C1 segment of cervical spinal cord (tissue), 14 donors: ENCODE measurements at regions not wholly inside any gene's neighbourhood (a gene's known extent, or its start where the extent isn't known, plus 50 kb on each side); places are given as distances from the start of the nearest gene placed in this dataset.

Experiments
- DNase-seq, 14 donors: peaks; one replicate each; lab custom pipeline; 2025; lab: John Stamatoyannopoulos, UW

DNA sequence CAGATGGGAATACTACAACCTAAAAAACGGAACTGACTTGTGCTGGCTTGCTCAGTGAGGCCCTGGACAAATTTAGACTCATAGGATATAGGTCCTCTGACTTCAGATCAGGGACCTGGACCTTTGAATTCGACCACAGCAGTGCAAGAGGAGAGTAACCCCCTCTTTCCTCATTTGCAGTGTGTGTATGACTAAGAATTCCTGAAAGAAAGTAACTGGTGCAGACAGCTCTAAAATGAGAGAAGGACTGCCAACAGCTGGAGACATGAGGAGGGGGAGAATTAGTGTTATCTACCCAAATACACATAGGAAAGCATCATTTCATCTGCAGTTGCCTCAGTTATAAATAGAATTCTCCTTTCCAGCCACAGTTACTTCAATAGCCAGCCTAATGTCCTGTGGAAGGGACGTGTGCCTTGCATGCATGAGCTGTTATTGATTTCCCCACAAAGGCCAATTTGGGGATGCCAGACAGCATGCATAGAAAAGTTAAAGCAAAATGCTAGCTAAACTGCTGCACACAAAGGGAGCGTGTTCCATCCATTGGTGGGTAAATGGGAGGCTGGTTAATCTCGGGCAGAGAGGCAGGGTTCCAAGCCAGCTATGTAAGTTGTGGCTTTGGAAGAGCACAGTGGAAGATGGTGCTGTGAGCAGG, 442.7 kb downstream of the CDK5RAP2 start:
- no peak for DNase-seq

DNA sequence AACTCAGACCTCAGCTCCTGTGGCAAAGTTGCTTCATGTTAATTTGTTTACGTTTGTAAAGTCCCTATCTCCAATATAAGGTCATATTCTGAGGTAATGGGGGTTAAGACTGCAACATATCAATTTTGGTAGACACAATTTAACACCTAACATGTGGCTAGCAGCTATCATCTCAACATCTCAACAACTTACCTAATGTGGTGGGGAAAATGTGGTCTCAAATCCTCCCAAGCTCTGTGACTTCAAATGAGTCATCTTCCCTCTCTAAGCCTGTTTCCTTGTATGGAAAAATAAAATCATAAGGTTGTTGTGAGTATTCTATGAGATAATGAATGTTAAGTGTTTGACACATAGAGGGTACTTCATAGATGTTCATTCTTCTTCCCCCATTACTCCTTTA, 443.3 kb downstream of the CDK5RAP2 start:
- no peak for DNase-seq

DNA sequence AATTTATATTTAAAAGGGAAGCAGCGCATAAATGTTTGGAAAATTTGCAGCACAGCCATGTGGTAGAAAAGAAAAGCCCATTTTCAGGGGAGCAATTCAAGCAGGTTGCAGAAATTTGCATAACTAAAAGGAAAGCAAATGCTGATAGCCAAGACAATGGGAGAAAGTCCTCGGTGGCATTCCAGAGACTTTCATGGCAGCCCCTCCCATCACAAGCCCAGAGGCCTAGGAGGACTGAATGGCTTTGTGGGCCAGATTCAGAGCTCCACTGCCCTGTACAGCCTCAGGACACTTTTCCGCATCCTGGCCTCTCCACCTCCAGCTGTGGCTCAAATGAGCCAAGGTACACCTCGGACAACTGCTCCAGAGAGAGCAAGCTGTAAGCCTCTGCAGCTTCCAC, 462.9 kb downstream of the CDK5RAP2 start:
- DNase-seq = no peak

DNA sequence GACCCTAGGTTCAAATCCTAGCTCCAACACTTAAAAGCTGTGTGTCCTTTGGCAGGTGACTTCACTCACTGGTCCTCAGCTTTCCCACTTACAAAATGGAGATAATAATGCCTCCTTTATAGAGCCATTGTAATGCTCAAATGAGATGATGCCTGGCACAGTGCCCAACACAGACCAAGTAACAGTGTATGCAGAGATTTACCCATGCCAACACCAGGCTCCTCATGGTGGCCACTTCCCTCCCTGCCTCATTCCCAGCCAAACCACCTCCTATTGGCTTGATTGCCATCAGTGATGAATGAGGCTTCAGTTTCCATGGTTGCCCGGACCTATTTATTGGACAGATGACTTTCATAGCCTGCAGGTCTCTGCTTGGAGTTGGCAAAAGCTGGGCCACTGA, 469.4 kb downstream of the CDK5RAP2 start:
- no peak for DNase-seq

DNA sequence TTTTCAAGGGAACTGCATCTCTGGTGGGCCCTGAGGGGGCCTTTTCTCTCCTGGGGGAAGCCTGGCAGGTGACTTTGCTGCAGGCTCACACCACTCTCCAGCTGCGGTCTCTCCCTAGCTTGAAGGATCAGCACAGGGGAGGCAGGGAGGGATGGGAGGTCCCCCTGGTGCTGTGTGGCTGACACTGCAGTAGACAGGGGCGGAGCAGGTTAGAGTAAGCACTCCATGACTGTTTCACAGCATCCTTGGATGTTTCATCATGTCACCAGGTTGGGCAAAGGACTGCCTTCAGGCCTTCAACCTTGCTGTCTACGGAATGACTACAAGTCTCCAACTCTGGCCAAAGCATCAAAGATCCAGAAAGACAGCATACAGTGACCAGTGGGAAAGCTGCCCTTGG, 470.7 kb downstream of the CDK5RAP2 start:
- no peak for DNase-seq

DNA sequence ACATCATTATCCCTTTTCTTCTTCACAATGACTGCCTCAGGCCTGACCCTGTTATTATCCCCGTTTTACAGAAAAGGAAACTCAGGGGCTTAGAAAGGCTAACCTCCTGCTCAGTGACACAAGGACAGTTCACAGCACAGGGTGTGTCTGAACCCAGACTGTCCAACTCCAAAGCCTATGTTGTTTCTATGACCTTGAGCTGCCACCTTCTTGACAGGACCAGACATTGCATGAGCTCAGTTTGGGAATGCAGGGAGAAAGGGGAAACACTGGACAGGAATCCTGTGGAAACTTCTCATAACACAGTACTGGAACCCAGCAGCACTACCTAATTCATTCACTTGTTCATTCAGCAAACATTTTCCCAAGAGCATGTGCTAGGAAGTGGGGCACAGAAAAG, 472.8 kb downstream of the CDK5RAP2 start:
- no peak for DNase-seq

DNA sequence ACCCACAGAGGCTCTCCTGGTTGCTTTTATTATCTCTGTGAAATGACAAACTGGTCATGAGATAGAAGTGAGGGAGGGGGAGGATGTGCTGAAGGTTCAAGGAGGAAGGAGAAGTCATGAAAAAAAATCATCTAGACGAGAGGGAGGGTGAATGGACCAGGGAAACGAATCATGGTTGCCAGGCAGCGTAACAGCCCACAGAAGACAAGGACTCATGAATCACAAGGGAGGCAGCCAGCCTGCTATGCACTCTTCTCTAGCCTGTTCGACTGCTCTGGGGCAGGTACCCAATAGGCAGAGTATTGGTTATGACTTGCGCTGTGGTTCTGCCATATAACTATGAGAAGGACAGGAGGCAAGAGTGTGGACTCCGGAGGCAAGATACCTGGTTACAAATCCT, 475.2 kb downstream of the CDK5RAP2 start:
- DNase-seq = no peak

DNA sequence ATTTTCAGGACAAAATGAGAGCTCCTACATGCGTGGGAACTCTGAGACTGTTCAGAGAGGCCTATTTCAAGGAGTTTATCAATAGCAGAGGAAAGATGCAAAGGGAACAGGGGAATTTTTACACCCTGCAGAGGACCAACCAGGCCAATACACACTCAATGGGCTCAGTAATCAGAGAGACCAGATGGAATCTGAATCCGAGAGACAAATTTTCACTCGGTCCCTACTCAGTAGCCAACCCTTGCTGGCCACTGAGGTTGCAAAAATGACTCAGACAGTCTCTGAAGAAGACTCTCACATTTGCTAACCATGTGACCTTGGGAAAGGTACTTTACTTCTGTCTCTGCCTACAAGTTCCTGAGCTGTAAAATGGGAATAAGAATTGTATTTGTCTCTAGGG, 479.4 kb downstream of the CDK5RAP2 start:
- no peak for DNase-seq

DNA sequence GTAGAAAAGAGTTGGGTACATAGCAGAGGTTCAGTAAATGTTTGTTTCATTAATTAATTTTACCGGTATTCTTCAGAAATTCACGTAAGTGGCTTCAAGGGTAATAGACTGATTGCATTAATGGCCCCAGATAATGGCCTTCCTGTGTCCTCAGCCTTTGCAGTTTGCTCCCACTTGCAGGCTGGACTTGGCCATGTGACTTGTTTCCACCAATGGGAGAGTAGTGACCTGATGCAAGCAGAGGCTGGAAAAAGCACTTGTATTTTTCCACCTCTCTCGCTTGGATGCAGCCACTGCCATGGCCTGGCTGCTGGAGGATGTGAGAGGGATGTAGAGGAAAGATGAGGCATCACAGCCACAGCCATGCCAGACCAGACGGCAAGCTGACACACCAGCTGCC, 480.9 kb downstream of the CDK5RAP2 start:
- DNase-seq = no peak

DNA sequence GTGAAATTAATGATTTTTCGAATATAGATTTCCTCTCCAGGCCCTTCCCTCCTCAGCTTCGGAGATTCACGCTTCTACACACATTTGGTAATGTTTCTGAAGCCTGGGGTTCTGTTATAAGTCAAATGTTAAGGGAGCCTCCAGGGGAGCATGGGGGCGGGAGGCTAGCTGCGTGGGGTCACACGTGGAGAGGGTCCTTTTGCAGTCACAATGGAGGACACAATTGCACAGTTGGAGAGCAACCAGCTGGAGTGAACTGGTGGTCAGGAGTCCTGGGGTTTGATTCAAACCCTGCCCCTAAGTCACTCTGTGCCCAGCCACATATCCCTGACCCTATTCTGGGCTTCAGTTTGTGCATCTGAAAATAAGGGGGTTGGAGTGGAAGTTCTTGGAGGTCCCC, 481.4 kb downstream of the CDK5RAP2 start:
- DNase-seq = no peak

DNA sequence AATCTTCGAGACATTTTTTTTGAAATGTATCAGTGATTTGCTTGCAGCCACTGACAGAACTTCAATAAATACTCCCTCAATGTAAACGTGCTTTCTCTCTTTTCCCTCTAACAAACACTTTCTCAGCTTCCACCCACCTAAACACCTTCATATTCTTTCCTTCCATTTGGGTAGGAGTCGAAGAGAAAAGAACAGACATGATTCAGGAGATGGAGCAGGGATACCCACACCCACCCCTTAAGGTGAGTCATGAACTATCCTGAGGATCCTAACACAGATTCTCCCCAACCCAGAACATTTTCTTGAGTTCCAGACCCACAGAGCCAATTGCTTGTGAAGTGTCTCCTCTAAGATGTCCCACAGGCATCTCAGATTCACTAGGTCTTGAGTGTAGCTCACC, 488.8 kb downstream of the CDK5RAP2 start:
- no peak for DNase-seq

DNA sequence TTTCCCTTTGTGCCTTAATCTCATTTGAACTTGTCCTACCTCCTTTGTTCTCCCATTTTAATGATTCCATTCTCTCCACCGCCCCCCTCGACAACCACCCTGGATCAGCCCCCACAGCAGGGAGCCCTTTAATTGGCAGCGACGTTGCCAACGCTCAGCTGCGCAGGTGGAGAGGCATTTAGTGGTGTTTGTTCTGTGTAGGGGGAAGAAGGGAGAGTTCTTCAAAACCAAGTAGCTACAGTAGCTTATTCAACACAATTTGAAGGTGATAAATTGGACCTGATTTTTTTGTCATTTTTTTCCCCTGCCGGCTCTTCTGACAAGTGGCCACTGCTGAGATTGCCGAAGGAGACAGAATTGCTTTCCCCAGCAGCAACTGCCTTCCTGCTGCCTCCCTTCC, 499.1 kb downstream of the CDK5RAP2 start:
- no peak for DNase-seq

DNA sequence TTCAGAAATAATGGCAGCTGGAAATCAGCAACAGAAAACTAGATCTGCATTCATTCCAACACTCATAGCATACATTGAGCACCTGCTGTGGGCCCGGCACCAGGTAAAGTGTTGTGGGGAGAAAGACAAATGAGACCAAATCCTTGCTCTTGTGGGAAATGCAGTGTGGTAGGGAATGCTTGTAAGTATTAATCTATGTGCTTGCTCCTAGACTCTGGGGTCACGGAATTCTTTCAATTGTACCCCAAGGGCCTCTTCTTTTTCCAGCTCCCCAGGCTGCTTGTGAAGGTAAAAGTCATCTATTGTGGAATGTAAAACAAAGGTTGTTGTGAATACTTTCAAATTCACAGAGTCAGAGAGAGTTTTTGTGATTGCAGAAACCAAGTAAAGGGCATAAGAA, 501.9 kb downstream of the CDK5RAP2 start:
- no peak for DNase-seq

DNA sequence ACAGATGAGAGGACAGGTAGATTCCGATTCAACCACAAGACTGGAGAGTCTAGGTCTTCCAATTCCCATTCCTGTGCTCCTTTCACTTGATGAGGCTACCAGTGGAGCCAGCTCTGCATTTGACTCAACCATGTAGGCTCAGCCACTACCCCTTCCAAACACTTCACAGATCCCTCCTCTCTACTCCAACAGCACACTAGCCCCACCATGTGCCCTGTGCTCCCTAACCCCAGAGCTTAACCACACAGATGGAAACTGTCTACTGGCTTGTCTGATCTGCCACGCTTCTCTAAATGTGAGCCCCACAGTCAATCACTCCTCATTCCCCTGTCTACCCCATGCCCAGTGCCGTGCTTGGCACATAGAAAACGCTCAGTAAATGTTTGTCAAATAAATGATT, 508.2 kb downstream of the CDK5RAP2 start:
- no peak for DNase-seq

DNA sequence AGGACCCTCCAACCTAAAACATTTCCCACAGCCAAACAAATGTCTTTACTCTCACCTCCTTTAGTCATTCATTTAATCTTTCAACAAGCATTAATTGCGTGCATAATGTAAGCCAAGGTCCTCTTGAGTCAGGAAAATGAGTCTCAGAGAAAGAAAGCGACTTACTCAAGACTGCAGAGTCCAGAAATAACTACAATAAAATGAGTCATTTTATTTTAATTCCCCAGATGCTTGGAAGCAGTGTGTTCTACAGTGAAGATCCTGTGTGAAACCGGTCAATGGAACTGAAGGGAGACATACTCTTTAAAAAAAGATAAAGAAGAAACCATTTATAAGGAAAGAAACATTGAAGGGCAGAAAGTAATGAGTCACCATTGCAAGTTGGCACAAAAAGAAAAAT, 513.7 kb downstream of the CDK5RAP2 start:
- DNase-seq = no peak

DNA sequence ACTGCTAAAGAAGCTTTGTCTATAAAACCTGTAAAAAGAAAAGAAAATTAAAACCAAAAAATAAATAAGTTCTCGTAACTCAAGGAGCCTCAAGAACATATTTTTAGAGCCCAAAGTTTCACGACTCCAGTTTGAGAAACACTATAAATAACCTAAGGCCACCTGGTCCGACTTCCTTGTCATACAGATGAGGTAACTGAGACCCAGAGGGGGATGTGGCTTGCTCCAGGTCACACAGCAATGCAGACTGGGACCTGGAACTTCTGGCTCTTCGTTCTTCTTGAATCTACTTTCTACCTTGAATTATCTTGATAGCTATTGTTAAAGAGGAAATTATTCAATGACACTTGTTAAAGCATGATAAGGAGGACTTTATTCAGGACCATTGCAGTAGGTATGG, 514.8 kb downstream of the CDK5RAP2 start:
- no peak for DNase-seq

DNA sequence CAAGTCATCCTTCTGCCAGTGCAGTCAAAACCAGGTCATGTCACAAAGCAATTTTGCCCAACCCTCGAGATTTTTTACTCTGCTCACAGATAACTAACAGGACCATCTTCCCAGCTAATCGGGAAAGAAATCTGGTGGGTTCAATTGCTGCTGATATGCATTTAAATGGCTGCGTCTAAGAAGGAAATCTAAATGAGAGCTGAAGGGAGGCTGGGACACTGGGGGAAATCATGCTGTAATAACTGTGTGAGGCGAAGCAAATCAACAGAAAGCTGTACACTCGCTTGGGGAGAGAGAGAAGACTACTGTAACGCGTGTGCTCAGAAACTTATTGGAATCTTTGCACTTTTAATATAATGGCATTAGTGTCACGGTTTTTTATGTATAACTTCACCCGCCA, 535.0 kb downstream of the CDK5RAP2 start:
- DNase-seq = no peak

DNA sequence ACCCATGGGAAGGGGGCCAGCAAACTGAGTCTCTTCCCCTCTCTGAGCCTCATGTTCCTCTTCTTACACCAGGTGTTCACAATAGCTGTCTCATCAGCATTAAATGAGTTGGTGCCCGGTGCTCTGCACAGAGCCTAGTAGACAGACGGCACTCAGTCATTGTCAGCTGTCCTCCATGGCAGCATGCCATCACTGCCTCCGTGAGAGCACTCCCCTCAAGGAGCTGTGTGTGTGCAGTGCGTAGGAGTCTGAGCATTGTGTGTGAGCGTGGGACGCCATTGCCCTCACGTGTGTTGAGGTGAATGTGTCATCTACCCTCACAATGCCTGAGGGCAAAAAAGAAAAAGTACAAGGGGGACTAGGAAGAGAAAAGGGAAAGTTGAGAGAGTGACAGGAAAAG, 536.5 kb downstream of the CDK5RAP2 start:
- DNase-seq = peak in 2 of 14 donors; percentile 2 to 33

DNA sequence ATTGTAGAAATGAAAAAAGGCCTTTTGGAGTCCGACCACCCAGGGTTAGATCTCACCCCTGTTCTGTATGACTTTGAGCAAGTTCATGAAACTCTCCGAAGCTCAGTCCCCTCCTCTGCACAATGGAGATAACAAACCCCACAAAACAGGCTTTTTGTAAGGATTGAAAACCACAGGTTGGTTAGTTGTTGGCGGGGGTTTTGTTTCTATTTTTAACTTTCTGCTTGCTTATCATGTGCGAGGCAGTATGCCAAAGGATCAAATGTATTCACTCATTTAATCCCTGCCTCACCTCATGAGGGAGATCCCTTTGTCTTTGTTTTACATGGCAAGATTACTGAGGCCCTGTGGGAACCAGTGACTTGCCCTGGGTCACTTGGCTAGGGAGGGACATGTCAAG, 539.1 kb downstream of the CDK5RAP2 start:
- no peak for DNase-seq

DNA sequence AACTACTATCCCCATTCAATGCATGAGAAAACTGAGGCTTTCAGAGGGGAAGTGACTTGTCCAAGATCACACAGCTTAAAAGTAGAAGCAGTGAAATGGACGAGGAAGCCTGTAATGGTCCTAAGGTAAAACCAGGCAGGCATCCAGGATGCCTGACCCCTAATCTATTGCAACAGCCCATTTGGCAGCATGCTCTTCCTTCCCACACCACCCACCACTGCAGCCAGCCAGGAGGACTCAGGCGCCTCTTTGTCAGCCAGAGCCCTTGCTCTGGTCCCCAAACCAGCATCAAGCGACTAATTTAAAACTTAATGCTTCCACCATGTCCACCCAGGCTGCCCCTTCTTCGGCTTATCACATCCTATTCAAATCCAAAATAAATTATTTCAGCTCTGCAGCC, 541.6 kb downstream of the CDK5RAP2 start:
- DNase-seq = no peak

DNA sequence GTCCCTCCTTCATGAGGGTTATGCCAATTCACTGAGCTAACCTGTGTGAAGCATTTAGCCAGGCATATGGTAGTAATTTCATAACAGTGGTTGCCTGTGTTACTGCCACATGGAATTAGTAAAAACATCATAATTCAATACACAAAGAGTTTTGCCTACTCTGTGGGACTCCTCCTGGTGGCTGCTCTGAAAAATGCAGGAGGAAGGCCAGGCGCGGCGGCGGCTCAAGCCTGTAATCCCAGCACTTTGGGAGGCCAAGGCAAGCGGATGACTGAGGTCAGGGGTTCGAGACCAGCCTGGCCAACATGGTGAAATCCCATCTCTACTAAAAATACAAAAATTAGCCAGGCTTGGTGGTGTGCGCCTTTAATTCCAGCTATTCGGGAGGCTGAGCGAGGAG, 547.3 kb downstream of the CDK5RAP2 start:
- no peak for DNase-seq

DNA sequence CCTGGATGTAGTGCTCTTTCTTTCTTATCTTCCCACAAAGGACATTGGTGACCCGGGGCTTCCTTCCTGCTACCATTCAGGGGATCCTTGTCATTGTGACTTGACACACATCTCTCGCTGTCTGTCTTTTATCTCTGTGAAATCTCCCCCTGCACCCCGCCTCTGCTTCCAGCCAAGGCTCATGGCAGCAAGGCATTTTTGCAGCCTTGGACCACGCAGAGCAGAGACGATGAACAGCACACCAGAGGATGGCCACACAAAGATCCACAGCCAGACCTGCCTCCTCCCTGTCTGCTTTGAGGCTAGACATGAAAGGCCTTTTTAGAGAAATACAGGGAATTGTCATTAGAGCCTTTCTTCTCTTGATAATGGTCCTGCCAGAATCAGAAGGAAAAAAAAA, 549.1 kb downstream of the CDK5RAP2 start:
- no peak for DNase-seq

DNA sequence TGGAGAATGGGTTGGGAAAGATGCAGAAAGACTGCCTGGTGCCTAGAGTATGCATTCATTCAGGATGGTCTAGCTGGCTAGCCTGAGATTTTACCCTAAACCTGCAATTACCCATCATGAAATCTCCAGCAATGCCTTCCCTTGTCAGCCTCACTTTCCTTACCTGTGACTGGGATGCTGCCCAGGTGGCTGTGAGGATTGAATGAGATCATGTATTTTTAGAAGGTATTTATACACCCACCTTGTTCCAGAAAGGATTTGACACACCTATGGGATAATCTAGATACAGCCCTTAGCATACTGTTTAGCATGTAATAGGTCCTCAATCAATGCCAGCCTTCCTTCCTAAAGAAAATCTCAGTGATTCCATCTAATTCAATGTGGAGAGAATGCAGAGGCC, 561.4 kb downstream of the CDK5RAP2 start:
- DNase-seq = no peak

DNA sequence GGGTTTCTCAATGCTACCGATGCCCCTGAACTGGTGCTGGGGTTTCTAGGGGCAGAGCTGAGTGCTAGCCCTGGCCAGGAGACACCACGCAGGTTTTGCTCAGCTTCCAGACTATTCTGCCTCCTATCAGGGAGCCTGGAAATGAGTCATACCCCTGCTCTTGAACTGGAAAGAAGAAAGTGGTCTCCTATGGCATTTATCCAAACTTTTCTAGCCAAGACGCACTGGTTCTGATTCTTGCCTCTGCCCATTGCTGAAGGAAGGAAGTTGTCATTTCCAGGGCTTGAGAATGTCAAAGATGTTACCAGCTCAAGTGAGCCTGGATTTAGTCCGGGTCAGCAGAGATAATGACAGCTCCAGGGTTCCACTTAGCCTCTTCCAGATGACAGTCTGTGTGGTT, 561.9 kb downstream of the CDK5RAP2 start:
- DNase-seq = no peak
